ENCODE measurements at regions not wholly inside any gene's neighbourhood (a gene's known extent, or its start where the extent isn't known, plus 50 kb on each side); places are given as distances from the start of the nearest gene placed in this dataset.

- no peak overlapping the region for H2AK5ac ChIP-seq (ENCODE audit: insufficient read length, low read length)
- no peak overlapping the region for H2BK12ac ChIP-seq (ENCODE audit: insufficient read length, low read depth, low read length)
- H3K79me2 ChIP-seq (ENCODE audit: insufficient read depth, low read length): no peaks in the 10 kb centered on the region
- Mint-ChIP-seq H3K27ac (no peak overlapping the region), H3K36me3 (ENCODE audit: insufficient read depth in 1 of 3, low read depth in 3 of 3) (no peaks in the 10 kb centered on the region), H3K4me1 (no peaks in the 10 kb centered on the region), H3K4me3 (no peak overlapping the region), H3K27me3 (ENCODE audit: low read depth) (no peaks in the 10 kb centered on the region), H3K9me3 (peaks cover 0 to 5% of the 10 kb centered on the region in 2 experiments; a peak in 1 of 5 replicates)
- no peak overlapping the region for H4K8ac ChIP-seq (replicated peaks; ENCODE audit: insufficient read length, low read depth, low read length)
- TF ChIP-seq, protein P1, sequence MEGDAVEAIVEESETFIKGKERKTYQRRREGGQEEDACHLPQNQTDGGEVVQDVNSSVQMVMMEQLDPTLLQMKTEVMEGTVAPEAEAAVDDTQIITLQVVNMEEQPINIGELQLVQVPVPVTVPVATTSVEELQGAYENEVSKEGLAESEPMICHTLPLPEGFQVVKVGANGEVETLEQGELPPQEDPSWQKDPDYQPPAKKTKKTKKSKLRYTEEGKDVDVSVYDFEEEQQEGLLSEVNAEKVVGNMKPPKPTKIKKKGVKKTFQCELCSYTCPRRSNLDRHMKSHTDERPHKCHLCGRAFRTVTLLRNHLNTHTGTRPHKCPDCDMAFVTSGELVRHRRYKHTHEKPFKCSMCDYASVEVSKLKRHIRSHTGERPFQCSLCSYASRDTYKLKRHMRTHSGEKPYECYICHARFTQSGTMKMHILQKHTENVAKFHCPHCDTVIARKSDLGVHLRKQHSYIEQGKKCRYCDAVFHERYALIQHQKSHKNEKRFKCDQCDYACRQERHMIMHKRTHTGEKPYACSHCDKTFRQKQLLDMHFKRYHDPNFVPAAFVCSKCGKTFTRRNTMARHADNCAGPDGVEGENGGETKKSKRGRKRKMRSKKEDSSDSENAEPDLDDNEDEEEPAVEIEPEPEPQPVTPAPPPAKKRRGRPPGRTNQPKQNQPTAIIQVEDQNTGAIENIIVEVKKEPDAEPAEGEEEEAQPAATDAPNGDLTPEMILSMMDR (conservative IDR thresholded peaks at IDR 0.05): no peak
- no peak overlapping the region for H2AFZ ChIP-seq (ENCODE audit: low read length)
- no peaks in the 10 kb centered on the region for H3K23me2 ChIP-seq (ENCODE audit: insufficient read length, low read depth, low read length, poor library complexity, severe bottlenecking)
- no CpG with 5 or more reads among the region's 8 CpGs for WGBS (ENCODE audit: extremely low coverage, insufficient read length, low lambda C conversion rate)
- H4K91ac ChIP-seq (ENCODE audit: insufficient read length, low read depth, low read length): no peak overlapping the region
- no peaks in the 10 kb centered on the region for H3K9me3 ChIP-seq (ENCODE audit: control insufficient read depth, low read depth, low read length)
- H3K14ac ChIP-seq (ENCODE audit: insufficient read depth, low read length): no peak overlapping the region
- H3K4me1 ChIP-seq (ENCODE audit: insufficient read depth, low read length): no peaks in the 10 kb centered on the region
- no peak overlapping the region for H3K4me2 ChIP-seq (ENCODE audit: insufficient read depth, insufficient read length, low read length)
- no peaks in the 10 kb centered on the region for H3K79me1 ChIP-seq (ENCODE audit: insufficient read depth, low read depth, low read length, poor library complexity, severe bottlenecking)
- no peaks in the 10 kb centered on the region for H4K20me1 ChIP-seq (ENCODE audit: control insufficient read depth, insufficient read depth, insufficient read length)
- no peak overlapping the region for H2BK15ac ChIP-seq (ENCODE audit: low read depth, low read length)
- H3K9ac ChIP-seq (ENCODE audit: extremely low read depth, insufficient read length, low read length): no peak overlapping the region
- no peak overlapping the region for H3K27ac ChIP-seq (ENCODE audit: insufficient read length, low read depth, low read length)
- H4K5ac ChIP-seq (ENCODE audit: insufficient read length, low read depth, low read length): no peak overlapping the region
- no peak overlapping the region for H2BK5ac ChIP-seq (ENCODE audit: insufficient read length, low read length)
- H2BK120ac ChIP-seq (ENCODE audit: low read depth, low read length, poor library complexity, severe bottlenecking): no peak overlapping the region
- DNase-seq: no peak
- H3K56ac ChIP-seq (ENCODE audit: insufficient read length, low read depth, low read length): no peak overlapping the region
- H3K4ac ChIP-seq (ENCODE audit: low read depth, low read length): no peak overlapping the region
- no peak overlapping the region for H3T11ph ChIP-seq (ENCODE audit: low read length)
- H3K23ac ChIP-seq (ENCODE audit: insufficient read length, low read depth, low read length): no peak overlapping the region
- H3K27me3 ChIP-seq (ENCODE audit: insufficient read depth, low read length): no peaks in the 10 kb centered on the region
- H2BK20ac ChIP-seq (ENCODE audit: low read depth, low read length, poor library complexity, severe bottlenecking): no peak overlapping the region
- no peak overlapping the region for H3K18ac ChIP-seq (ENCODE audit: insufficient read length, low read depth, low read length)
These were observed 582.8 kb upstream of the NRP1 start for GRCh38 chr10:33917069-33917780.

Data from H9 (cell line).